Hepatocyte (in vitro differentiated cells): ENCODE measurements at regions not wholly inside any gene's neighbourhood (a gene's known extent, or its start where the extent isn't known, plus 50 kb on each side); places are given as distances from the start of the nearest gene placed in this dataset.
"Not testable (repeated sequence)": the region's sequence is repeated elsewhere in the genome, so short reads cannot be mapped to it uniquely, and the experiment has no call there.

Experiments used
- DNase-seq: peaks from one replicate; pipeline ENCODE4 v3.0.0-alpha.2; 2016; ENCODE audit warnings: low spot score
- H2AFZ ChIP-seq: fragments of 200-600 bp; sonication (generic); 2 replicates; pipeline ENCODE4 v1.6.0; 2016; ENCODE audit warnings: antibody characterized with exemption, mild to moderate bottlenecking
- H3K27ac ChIP-seq: fragments of 200-600 bp; sonication (generic); 2 replicates; pipeline ENCODE4 v1.5.1; 2016; ENCODE audit warnings: mild to moderate bottlenecking
- H3K27me3 ChIP-seq: fragments of 200-600 bp; sonication (generic); 2 replicates; pipeline ENCODE4 v1.6.1; 2016
- H3K36me3 ChIP-seq: fragments of 200-600 bp; sonication (generic); replicated peaks from 2 replicates; pipeline ENCODE4 v1.5.1; 2016; ENCODE audit warnings: low read depth; ENCODE audit not compliant: insufficient read depth
- H3K4me1 ChIP-seq: fragments of 200-600 bp; sonication (generic); 2 replicates; pipeline ENCODE4 v1.5.1; 2016; ENCODE audit warnings: mild to moderate bottlenecking, moderate library complexity; ENCODE audit not compliant: insufficient read depth
- H3K4me2 ChIP-seq: fragments of 200-600 bp; sonication (generic); 2 replicates; pipeline ENCODE4 v1.6.0; 2016
- H3K4me3 ChIP-seq: fragments of 200-600 bp; sonication (generic); 2 replicates; pipeline ENCODE4 v1.5.1; 2016; ENCODE audit warnings: mild to moderate bottlenecking
- H3K79me2 ChIP-seq: fragments of 200-600 bp; sonication (generic); 2 replicates; pipeline ENCODE4 v1.6.0; 2017; ENCODE audit warnings: mild to moderate bottlenecking
- H3K9me2 ChIP-seq: fragments of 200-600 bp; sonication (generic); replicated peaks from 2 replicates; pipeline ENCODE4 v1.6.0; 2017; ENCODE audit warnings: mild to moderate bottlenecking; ENCODE audit not compliant: insufficient read depth
- H3K9me3 ChIP-seq: fragments of 200-600 bp; sonication (generic); 2 replicates; pipeline ENCODE4 v1.5.1; 2016; ENCODE audit warnings: low read depth, mild to moderate bottlenecking
- H4K20me1 ChIP-seq: fragments of 200-600 bp; sonication (generic); 2 replicates; pipeline ENCODE4 v1.6.0; 2016; ENCODE audit warnings: mild to moderate bottlenecking; ENCODE audit not compliant: insufficient read depth, poor library complexity, severe bottlenecking
- CTCF ChIP-seq: fragments of 200-600 bp; sonication (generic); IDR thresholded peaks from 2 replicates; pipeline ENCODE4 v1.5.1; 2016; ENCODE audit warnings: antibody characterized with exemption, mild to moderate bottlenecking; ENCODE audit not compliant: poor library complexity
- EZH2 ChIP-seq: fragments of 200-600 bp; sonication (generic); IDR thresholded peaks from 2 replicates; pipeline ENCODE4 v1.6.1; 2016; ENCODE audit warnings: antibody characterized with exemption, mild to moderate bottlenecking, borderline replicate concordance
- EZH2phosphoT487 ChIP-seq: fragments of 200-600 bp; sonication (generic); IDR thresholded peaks from one replicate; pipeline ENCODE4 v1.6.1; 2018; ENCODE audit warnings: antibody characterized with exemption, mild to moderate bottlenecking, low read depth, moderate library complexity; ENCODE audit not compliant: unreplicated experiment, severe bottlenecking
- WGBS: methylation state at CpG from one replicate; pipeline ENCODE4 v1.1.6; 2016; ENCODE audit warnings: low lambda C conversion rate; ENCODE audit errors: missing lambda C conversion rate; 5-methylcytosine and 5-hydroxymethylcytosine counted together

GRCh38 chr1:221045842-221046831, 166.9 kb downstream of the HLX start:
- Histone ChIP-seq H3K36me3 (no peaks in the 10 kb centered on the region), H3K4me3 (no peak overlapping the region), H3K9me2 (no peaks in the 10 kb centered on the region), H3K9me3 (no peaks in the 10 kb centered on the region), H3K4me2 (no peak overlapping the region), H2AFZ (no peak overlapping the region), H3K79me2 (no peaks in the 10 kb centered on the region), H3K27ac (no peak overlapping the region), H3K27me3 (no peaks in the 10 kb centered on the region), H4K20me1 (no peaks in the 10 kb centered on the region), H3K4me1 (no peaks in the 10 kb centered on the region)
- WGBS, result 88% methylated on average over 5 of the region's 5 CpGs
- no peak for DNase-seq
- TF ChIP-seq CTCF, result no peak
- no peak for TF ChIP-seq EZH2
- TF ChIP-seq EZH2phosphoT487, result no peak

GRCh38 chr1:221051391-221051790, 172.1 kb downstream of the HLX start:
- not testable (repeated sequence) for H2AFZ ChIP-seq, H3K27me3 ChIP-seq, H3K79me2 ChIP-seq, H3K4me3 ChIP-seq, H3K4me2 ChIP-seq, H3K27ac ChIP-seq, H3K9me2 ChIP-seq, H3K9me3 ChIP-seq, DNase-seq, H3K4me1 ChIP-seq, H3K36me3 ChIP-seq, H4K20me1 ChIP-seq
- WGBS, result 85% methylated on average over 4 of the region's 4 CpGs

- Histone ChIP-seq H3K27me3 (no peaks in the 10 kb centered on the region), H3K4me1 (no peaks in the 10 kb centered on the region), H2AFZ (no peak overlapping the region), H4K20me1 (no peaks in the 10 kb centered on the region), H3K36me3 (no peaks in the 10 kb centered on the region), H3K27ac (no peak overlapping the region), H3K9me2 (no peaks in the 10 kb centered on the region), H3K4me3 (no peak overlapping the region), H3K79me2 (no peaks in the 10 kb centered on the region), H3K9me3 (no peaks in the 10 kb centered on the region), H3K4me2 (no peak overlapping the region)
- TF ChIP-seq EZH2phosphoT487 (no peak), CTCF (no peak), EZH2 (no peak)
- no peak for DNase-seq
- 64% methylated on average over 4 of the region's 4 CpGs for WGBS
These were observed 174.6 kb downstream of the HLX start for GRCh38 chr1:221053889-221054288.

GRCh38 chr1:221059506-221059905, 180.3 kb downstream of the HLX start:
- Histone ChIP-seq H3K4me1 (no peaks in the 10 kb centered on the region), H4K20me1 (no peaks in the 10 kb centered on the region), H3K9me2 (no peaks in the 10 kb centered on the region), H3K4me3 (no peak overlapping the region), H3K36me3 (no peaks in the 10 kb centered on the region), H3K27me3 (no peaks in the 10 kb centered on the region), H3K4me2 (no peak overlapping the region), H3K27ac (no peak overlapping the region), H3K79me2 (no peaks in the 10 kb centered on the region), H2AFZ (no peak overlapping the region), H3K9me3 (no peaks in the 10 kb centered on the region)
- WGBS, result 61% methylated on average over 1 of the region's 1 CpG
- TF ChIP-seq EZH2phosphoT487 (no peak), CTCF (no peak), EZH2 (no peak)
- no peak for DNase-seq
